HL-60/S4 (cell line): ENCODE measurements at regions not wholly inside any gene's neighbourhood (a gene's known extent, or its start where the extent isn't known, plus 50 kb on each side); places are given as distances from the start of the nearest gene placed in this dataset.

Source experiments
- in situ Hi-C: fragments of 300-500 bp; cut with MboI; formaldehyde crosslinking; loops from 2 replicates; pipeline ENCODE4 v1.14.3; 2022; ENCODE audit warnings: low sequenced_read_pairs

GRCh38 chr21:16342932-16343331, 613.1 kb downstream of the USP25 start:
- in situ Hi-C loops: loop anchor here (25.0 kb wide), 1 partner anchor 256 kb away; no protein-coding TSS in a partner anchor

- in situ Hi-C loops: loop anchor here (25.0 kb wide), 1 partner anchor 256 kb away; no protein-coding TSS in a partner anchor
These were observed 614.0 kb downstream of the USP25 start for GRCh38 chr21:16343776-16344175.

GRCh38 chr21:16345757-16346156, 616.0 kb downstream of the USP25 start:
- in situ Hi-C loops: loop anchor here (25.0 kb wide), 1 partner anchor 258 kb away; no protein-coding TSS in a partner anchor

- in situ Hi-C loops: loop anchor here (25.0 kb wide), 1 partner anchor 260 kb away; no protein-coding TSS in a partner anchor
These were observed 617.4 kb downstream of the USP25 start for GRCh38 chr21:16347223-16347622.

GRCh38 chr21:16353764-16354163, 624.0 kb downstream of the USP25 start:
- in situ Hi-C loops: no loop called here

GRCh38 chr21:16357994-16358393, 628.2 kb downstream of the USP25 start:
- in situ Hi-C loops: no loop called here

- in situ Hi-C loops: no loop called here
These were observed 629.0 kb downstream of the USP25 start for GRCh38 chr21:16358784-16359183.

- in situ Hi-C loops: no loop called here
These were observed 633.3 kb downstream of the USP25 start for GRCh38 chr21:16363100-16363499.

GRCh38 chr21:16363518-16363917, 633.7 kb downstream of the USP25 start:
- in situ Hi-C loops: no loop called here

- in situ Hi-C loops: no loop called here
These were observed 636.4 kb downstream of the USP25 start for GRCh38 chr21:16366207-16366606.

GRCh38 chr21:16367079-16367478, 637.3 kb downstream of the USP25 start:
- in situ Hi-C loops: no loop called here

GRCh38 chr21:16370186-16370585, 640.4 kb downstream of the USP25 start:
- in situ Hi-C loops: no loop called here

GRCh38 chr21:16372586-16372985, 642.8 kb downstream of the USP25 start:
- in situ Hi-C loops: no loop called here

GRCh38 chr21:16376673-16377072, 646.9 kb downstream of the USP25 start:
- in situ Hi-C loops: no loop called here

- in situ Hi-C loops: no loop called here
These were observed 647.4 kb downstream of the USP25 start for GRCh38 chr21:16377120-16377658.

- in situ Hi-C loops: no loop called here
These were observed 648.1 kb downstream of the USP25 start for GRCh38 chr21:16377857-16378256.

- in situ Hi-C loops: no loop called here
These were observed 648.7 kb downstream of the USP25 start for GRCh38 chr21:16378525-16378924.

- in situ Hi-C loops: no loop called here
These were observed 658.5 kb downstream of the USP25 start for GRCh38 chr21:16388291-16388690.

- in situ Hi-C loops: no loop called here
These were observed 659.3 kb downstream of the USP25 start for GRCh38 chr21:16388911-16389560.

- in situ Hi-C loops: no loop called here
These were observed 659.9 kb downstream of the USP25 start for GRCh38 chr21:16389643-16390042.

- in situ Hi-C loops: no loop called here
These were observed 665.5 kb downstream of the USP25 start for GRCh38 chr21:16395285-16395684.

GRCh38 chr21:16402752-16403151, 673.0 kb downstream of the USP25 start:
- in situ Hi-C loops: no loop called here

- in situ Hi-C loops: no loop called here
These were observed 675.0 kb downstream of the USP25 start for GRCh38 chr21:16404776-16405175.
